ENCODE measurements at regions not wholly inside any gene's neighbourhood (a gene's known extent, or its start where the extent isn't known, plus 50 kb on each side); places are given as distances from the start of the nearest gene placed in this dataset.

DNA sequence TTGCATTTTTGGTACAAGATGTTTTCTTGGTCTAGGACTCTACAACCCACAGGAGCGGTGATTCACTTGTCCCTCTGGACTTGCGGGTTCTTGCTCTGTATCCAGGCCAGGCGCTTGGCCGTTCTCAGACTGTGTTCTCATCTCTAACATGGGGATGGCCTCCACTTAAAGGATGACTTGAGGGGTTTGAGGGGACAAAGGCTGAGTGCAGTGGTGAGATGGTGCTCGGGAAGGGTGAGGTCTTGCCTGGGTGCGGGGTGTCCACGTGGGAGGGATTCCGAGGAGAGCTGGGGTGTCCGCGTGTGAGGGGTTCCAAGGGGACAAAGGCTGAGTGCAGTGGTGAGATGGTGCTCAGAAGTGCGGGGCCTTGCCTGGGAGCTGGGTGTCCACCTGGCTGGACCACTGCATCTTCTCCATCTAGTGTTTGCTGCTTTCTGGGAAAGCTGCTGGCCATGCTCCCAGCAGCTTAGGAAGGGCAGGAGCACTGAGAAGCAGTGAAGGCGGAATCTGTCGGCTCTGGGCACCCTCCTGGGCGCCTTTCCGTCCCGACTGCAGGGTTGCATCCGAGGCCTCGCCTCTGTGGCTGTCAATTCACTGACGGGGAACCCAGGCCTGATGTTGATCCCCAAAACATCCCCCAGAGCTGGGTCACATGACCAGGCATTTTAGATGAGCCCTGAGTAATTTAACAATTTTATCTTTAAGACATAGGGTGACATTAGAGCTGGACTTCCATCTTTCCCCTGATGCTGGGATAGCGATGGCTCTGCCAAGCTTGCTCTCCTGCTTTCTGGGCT is 280.5 kb upstream of the IRX4 start:
- POLR2A ChIA-PET = no interaction called here
- TF ChIP-seq, protein P1, sequence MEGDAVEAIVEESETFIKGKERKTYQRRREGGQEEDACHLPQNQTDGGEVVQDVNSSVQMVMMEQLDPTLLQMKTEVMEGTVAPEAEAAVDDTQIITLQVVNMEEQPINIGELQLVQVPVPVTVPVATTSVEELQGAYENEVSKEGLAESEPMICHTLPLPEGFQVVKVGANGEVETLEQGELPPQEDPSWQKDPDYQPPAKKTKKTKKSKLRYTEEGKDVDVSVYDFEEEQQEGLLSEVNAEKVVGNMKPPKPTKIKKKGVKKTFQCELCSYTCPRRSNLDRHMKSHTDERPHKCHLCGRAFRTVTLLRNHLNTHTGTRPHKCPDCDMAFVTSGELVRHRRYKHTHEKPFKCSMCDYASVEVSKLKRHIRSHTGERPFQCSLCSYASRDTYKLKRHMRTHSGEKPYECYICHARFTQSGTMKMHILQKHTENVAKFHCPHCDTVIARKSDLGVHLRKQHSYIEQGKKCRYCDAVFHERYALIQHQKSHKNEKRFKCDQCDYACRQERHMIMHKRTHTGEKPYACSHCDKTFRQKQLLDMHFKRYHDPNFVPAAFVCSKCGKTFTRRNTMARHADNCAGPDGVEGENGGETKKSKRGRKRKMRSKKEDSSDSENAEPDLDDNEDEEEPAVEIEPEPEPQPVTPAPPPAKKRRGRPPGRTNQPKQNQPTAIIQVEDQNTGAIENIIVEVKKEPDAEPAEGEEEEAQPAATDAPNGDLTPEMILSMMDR (IDR thresholded peaks at IDR 0.05; ENCODE audit: insufficient read depth, low read depth, low read length) = no peak
- Histone ChIP-seq H3K36me3 (ENCODE audit: control insufficient read depth, insufficient read depth, low read length) (no peaks in the 10 kb centered on the region), H3K27me3 (ENCODE audit: control insufficient read depth, insufficient read depth, low read length) (no peaks in the 10 kb centered on the region), H3K4me3 (ENCODE audit: low read depth, low read length) (no peak overlapping the region)
- no peak for DNase-seq (ENCODE audit: low read depth)
- CTCF ChIA-PET = no interaction called here

DNA sequence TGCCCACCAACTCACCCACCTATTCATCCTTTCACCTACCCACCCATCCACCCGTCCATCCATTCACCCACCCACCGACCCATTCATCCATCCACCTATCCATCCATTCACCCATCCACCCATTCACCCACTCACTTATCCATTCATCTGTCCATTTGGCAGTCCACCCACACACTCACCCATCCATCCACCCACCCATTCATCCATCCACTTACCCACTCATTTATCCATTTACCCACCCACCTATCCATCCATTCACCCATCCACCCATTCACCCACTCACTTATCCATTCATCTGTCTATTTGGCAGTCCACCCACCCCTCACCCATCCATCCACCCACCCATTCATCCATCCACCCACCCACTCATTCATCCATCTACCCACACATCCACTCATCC is 278.1 kb upstream of the IRX4 start:
- TF ChIP-seq, protein P1 (IDR thresholded peaks at IDR 0.05; ENCODE audit: insufficient read depth, low read depth, low read length) = no peak
- no peak for DNase-seq (ENCODE audit: low read depth)
- Histone ChIP-seq H3K36me3 (ENCODE audit: control insufficient read depth, insufficient read depth, low read length) (no peaks in the 10 kb centered on the region), H3K4me3 (ENCODE audit: low read depth, low read length) (no peak overlapping the region), H3K27me3 (ENCODE audit: control insufficient read depth, insufficient read depth, low read length) (no peaks in the 10 kb centered on the region)
- ChIA-PET POLR2A (no interaction called here), CTCF (no interaction called here)

GRCh38 chr5:2158767-2159166 is 276.0 kb upstream of the IRX4 start:
- DNase-seq (ENCODE audit: low read depth) = no peak
- ChIA-PET CTCF (no interaction called here), POLR2A (no interaction called here)
- Histone ChIP-seq H3K36me3 (ENCODE audit: control insufficient read depth, insufficient read depth, low read length) (no peaks in the 10 kb centered on the region), H3K4me3 (ENCODE audit: low read depth, low read length) (no peak overlapping the region), H3K27me3 (ENCODE audit: control insufficient read depth, insufficient read depth, low read length) (no peaks in the 10 kb centered on the region)
- TF ChIP-seq, protein P1 (IDR thresholded peaks at IDR 0.05; ENCODE audit: insufficient read depth, low read depth, low read length) = no peak

- Histone ChIP-seq H3K36me3 (ENCODE audit: control insufficient read depth, insufficient read depth, low read length) (no peaks in the 10 kb centered on the region), H3K27me3 (ENCODE audit: control insufficient read depth, insufficient read depth, low read length) (no peaks in the 10 kb centered on the region), H3K4me3 (ENCODE audit: low read depth, low read length) (no peak overlapping the region)
- TF ChIP-seq, protein P1 (IDR thresholded peaks at IDR 0.05; ENCODE audit: insufficient read depth, low read depth, low read length) = no peak
- ChIA-PET CTCF (no interaction called here), POLR2A (no interaction called here)
- no peak for DNase-seq (ENCODE audit: low read depth)
These were observed 275.4 kb upstream of the IRX4 start for GRCh38 chr5:2158109-2158508.

DNA sequence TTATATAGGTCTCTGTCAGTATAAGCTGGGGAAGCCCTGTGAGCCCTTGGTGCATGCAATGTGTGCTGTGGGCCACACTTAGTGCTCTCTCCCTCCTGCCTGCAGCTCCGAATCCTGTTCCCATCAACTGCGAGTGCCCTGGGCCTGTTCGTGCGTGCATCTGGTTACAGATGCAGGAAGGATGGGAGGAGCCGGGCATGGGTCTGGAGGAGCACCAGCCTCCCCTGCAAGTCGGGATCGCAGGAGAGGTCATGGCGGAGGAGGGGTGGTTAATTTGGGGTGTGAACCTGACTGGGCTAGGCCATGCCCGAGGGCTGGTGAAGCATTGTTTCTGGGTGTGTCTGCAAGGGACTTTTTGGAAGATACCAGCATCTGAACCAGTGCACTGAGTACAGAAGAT is 274.6 kb upstream of the IRX4 start:
- no peaks in the 10 kb centered on the region for H3K27me3 ChIP-seq (ENCODE audit: control insufficient read depth, insufficient read depth, low read length)
- CTCF ChIA-PET = no interaction called here
- H3K4me3 ChIP-seq (ENCODE audit: low read depth, low read length) = no peak overlapping the region
- no peak for DNase-seq (ENCODE audit: low read depth)
- TF ChIP-seq, protein P1 (IDR thresholded peaks at IDR 0.05; ENCODE audit: insufficient read depth, low read depth, low read length) = no peak
- H3K36me3 ChIP-seq (ENCODE audit: control insufficient read depth, insufficient read depth, low read length) = no peaks in the 10 kb centered on the region
- POLR2A ChIA-PET = no interaction called here

Data from BJ (cell line).